ENCODE measurements at regions not wholly inside any gene's neighbourhood (a gene's known extent, or its start where the extent isn't known, plus 50 kb on each side); places are given as distances from the start of the nearest gene placed in this dataset.
"Not testable (repeated sequence)": the region's sequence is repeated elsewhere in the genome, so short reads cannot be mapped to it uniquely, and the experiment has no call there.

- TF ChIP-seq SUZ12 (IDR thresholded peaks at IDR 0.05; ENCODE audit: extremely low read depth, insufficient read depth, insufficient read length) (no peak), YY1 (IDR thresholded peaks at IDR 0.05; ENCODE audit: insufficient read depth, insufficient read length) (no peak), ZNF274 (IDR thresholded peaks at IDR 0.05; ENCODE audit: low read depth, low read length) (no peak)
- H3K9ac ChIP-seq (ENCODE audit: insufficient read length, low read depth), result no peak overlapping the region
- H3K36me3 ChIP-seq (ENCODE audit: insufficient read depth, insufficient read length, low read length), result no peaks in the 10 kb centered on the region
- H3K9me3 ChIP-seq (ENCODE audit: insufficient read depth, low read length), result no peaks in the 10 kb centered on the region; the same call in 1 of the 2 replicates
- no peak for DNase-seq (ENCODE audit: low read depth, low spot score)
- no peak overlapping the region for H3K4me3 ChIP-seq (ENCODE audit: insufficient read length, low read depth)
- H3K4me1 ChIP-seq (ENCODE audit: insufficient read depth, insufficient read length), result no peaks in the 10 kb centered on the region
- H3K27me3 ChIP-seq (ENCODE audit: insufficient read depth, insufficient read length), result no peaks in the 10 kb centered on the region
These were observed 128.9 kb upstream of the CFAP20DC start for GRCh38 chr3:59178698-59179097.

- DNase-seq (ENCODE audit: low read depth, low spot score), result no peak
These were observed 121.7 kb upstream of the CFAP20DC start for GRCh38 chr3:59171491-59171890.

GRCh38 chr3:59170166-59170565 is 120.3 kb upstream of the CFAP20DC start:
- not testable (repeated sequence) for DNase-seq (ENCODE audit: low read depth, low spot score); H3K9me3 ChIP-seq (ENCODE audit: insufficient read depth, low read length); H3K4me1 ChIP-seq (ENCODE audit: insufficient read depth, insufficient read length)

More at GRCh38 chr3:59171491-59171890, 121.7 kb upstream of the CFAP20DC start:
- Histone ChIP-seq H3K9ac (ENCODE audit: insufficient read length, low read depth) (no peak overlapping the region), H3K4me3 (ENCODE audit: insufficient read length, low read depth) (no peak overlapping the region), H3K36me3 (ENCODE audit: insufficient read depth, insufficient read length, low read length) (no peaks in the 10 kb centered on the region), H3K27me3 (ENCODE audit: insufficient read depth, insufficient read length) (no peaks in the 10 kb centered on the region), H3K9me3 (ENCODE audit: insufficient read depth, low read length) (no peaks in the 10 kb centered on the region; the same call in 1 of the 2 replicates), H3K4me1 (ENCODE audit: insufficient read depth, insufficient read length) (no peaks in the 10 kb centered on the region)
- TF ChIP-seq YY1 (IDR thresholded peaks at IDR 0.05; ENCODE audit: insufficient read depth, insufficient read length), result no peak
- TF ChIP-seq SUZ12 (IDR thresholded peaks at IDR 0.05; ENCODE audit: extremely low read depth, insufficient read depth, insufficient read length), result no peak
- no peak for TF ChIP-seq ZNF274 (IDR thresholded peaks at IDR 0.05; ENCODE audit: low read depth, low read length)

GRCh38 chr3:59167756-59168155 is 117.9 kb upstream of the CFAP20DC start:
- Histone ChIP-seq H3K9me3 (ENCODE audit: insufficient read depth, low read length) (no peaks in the 10 kb centered on the region), H3K4me3 (ENCODE audit: insufficient read length, low read depth) (no peak overlapping the region), H3K4me1 (ENCODE audit: insufficient read depth, insufficient read length) (no peaks in the 10 kb centered on the region), H3K9ac (ENCODE audit: insufficient read length, low read depth) (no peak overlapping the region), H3K27me3 (ENCODE audit: insufficient read depth, insufficient read length) (no peaks in the 10 kb centered on the region), H3K36me3 (ENCODE audit: insufficient read depth, insufficient read length, low read length) (no peaks in the 10 kb centered on the region)
- TF ChIP-seq SUZ12 (IDR thresholded peaks at IDR 0.05; ENCODE audit: extremely low read depth, insufficient read depth, insufficient read length) (no peak), YY1 (IDR thresholded peaks at IDR 0.05; ENCODE audit: insufficient read depth, insufficient read length) (no peak), ZNF274 (IDR thresholded peaks at IDR 0.05; ENCODE audit: low read depth, low read length) (no peak)
- no peak for DNase-seq (ENCODE audit: low read depth, low spot score)

More at GRCh38 chr3:59170166-59170565, 120.3 kb upstream of the CFAP20DC start:
- H3K9ac ChIP-seq (ENCODE audit: insufficient read length, low read depth); H3K27me3 ChIP-seq (ENCODE audit: insufficient read depth, insufficient read length); H3K36me3 ChIP-seq (ENCODE audit: insufficient read depth, insufficient read length, low read length); H3K4me3 ChIP-seq (ENCODE audit: insufficient read length, low read depth): not testable (repeated sequence)

GRCh38 chr3:59163953-59164352 is 114.1 kb upstream of the CFAP20DC start:
- Histone ChIP-seq H3K36me3 (ENCODE audit: insufficient read depth, insufficient read length, low read length) (no peaks in the 10 kb centered on the region), H3K9me3 (ENCODE audit: insufficient read depth, low read length) (no peaks in the 10 kb centered on the region), H3K4me1 (ENCODE audit: insufficient read depth, insufficient read length) (no peaks in the 10 kb centered on the region), H3K9ac (ENCODE audit: insufficient read length, low read depth) (no peak overlapping the region), H3K27me3 (ENCODE audit: insufficient read depth, insufficient read length) (no peaks in the 10 kb centered on the region), H3K4me3 (ENCODE audit: insufficient read length, low read depth) (no peak overlapping the region)
- TF ChIP-seq SUZ12 (IDR thresholded peaks at IDR 0.05; ENCODE audit: extremely low read depth, insufficient read depth, insufficient read length), result no peak
- TF ChIP-seq YY1 (IDR thresholded peaks at IDR 0.05; ENCODE audit: insufficient read depth, insufficient read length), result no peak
- TF ChIP-seq ZNF274 (IDR thresholded peaks at IDR 0.05; ENCODE audit: low read depth, low read length), result no peak
- no peak for DNase-seq (ENCODE audit: low read depth, low spot score)

- Histone ChIP-seq H3K4me1 (ENCODE audit: insufficient read depth, insufficient read length) (no peaks in the 10 kb centered on the region), H3K36me3 (ENCODE audit: insufficient read depth, insufficient read length, low read length) (no peaks in the 10 kb centered on the region), H3K9me3 (ENCODE audit: insufficient read depth, low read length) (no peaks in the 10 kb centered on the region), H3K4me3 (ENCODE audit: insufficient read length, low read depth) (no peak overlapping the region), H3K9ac (ENCODE audit: insufficient read length, low read depth) (no peak overlapping the region), H3K27me3 (ENCODE audit: insufficient read depth, insufficient read length) (no peaks in the 10 kb centered on the region)
- no peak for DNase-seq (ENCODE audit: low read depth, low spot score)
- TF ChIP-seq YY1 (IDR thresholded peaks at IDR 0.05; ENCODE audit: insufficient read depth, insufficient read length) (no peak), ZNF274 (IDR thresholded peaks at IDR 0.05; ENCODE audit: low read depth, low read length) (no peak), SUZ12 (IDR thresholded peaks at IDR 0.05; ENCODE audit: extremely low read depth, insufficient read depth, insufficient read length) (no peak)
These were observed 111.2 kb upstream of the CFAP20DC start for GRCh38 chr3:59161048-59161447.

- no peak for DNase-seq (ENCODE audit: low read depth, low spot score)
- H3K4me3 ChIP-seq (ENCODE audit: insufficient read length, low read depth), result no peak overlapping the region
- H3K36me3 ChIP-seq (ENCODE audit: insufficient read depth, insufficient read length, low read length), result no peaks in the 10 kb centered on the region
- no peak for TF ChIP-seq YY1 (IDR thresholded peaks at IDR 0.05; ENCODE audit: insufficient read depth, insufficient read length)
- no peaks in the 10 kb centered on the region for H3K9me3 ChIP-seq (ENCODE audit: insufficient read depth, low read length)
- H3K9ac ChIP-seq (ENCODE audit: insufficient read length, low read depth), result no peak overlapping the region
- no peaks in the 10 kb centered on the region for H3K4me1 ChIP-seq (ENCODE audit: insufficient read depth, insufficient read length)
- H3K27me3 ChIP-seq (ENCODE audit: insufficient read depth, insufficient read length), result no peaks in the 10 kb centered on the region
These were observed 110.4 kb upstream of the CFAP20DC start for GRCh38 chr3:59160133-59160746.
